Gastrocnemius medialis (tissue), 4 donors: ENCODE measurements at regions not wholly inside any gene's neighbourhood (a gene's known extent, or its start where the extent isn't known, plus 50 kb on each side); places are given as distances from the start of the nearest gene placed in this dataset.

Experiments used
- CTCF ChIP-seq, 5 experiments: fragments of 450-650 bp in 3 of 5; fragments of 200-600 bp in 2 of 5; sonication (generic) in 2 of 5; IDR thresholded peaks in 4 of 5; conservative IDR thresholded peaks in 1 of 5; 1 replicate in 4 of 5; 2 replicates in 1 of 5; pipeline ENCODE4 v1.5.1; 2016 to 2019; ENCODE audit warnings: antibody characterized with exemption in 5 of 5, mild to moderate bottlenecking in 3 of 5, moderate library complexity in 3 of 5
- POLR2A ChIP-seq, 2 donors: fragments of 450-650 bp; IDR thresholded peaks; one replicate each; pipeline ENCODE4 v1.6.1; 2017; ENCODE audit warnings: antibody characterized with exemption in 2 of 2, mild to moderate bottlenecking in 2 of 2, moderate library complexity in 2 of 2

GRCh38 chr6:85166114-85166741 lies 283.7 kb upstream of the NT5E start:
- TF ChIP-seq CTCF (IDR thresholded peaks at IDR 0.05 in 4 of 5, conservative IDR thresholded peaks at IDR 0.05 in 1 of 5) = no peak
- TF ChIP-seq POLR2A (IDR thresholded peaks at IDR 0.05) = no peak
